H9 (cell line): ENCODE measurements at regions not wholly inside any gene's neighbourhood (a gene's known extent, or its start where the extent isn't known, plus 50 kb on each side); places are given as distances from the start of the nearest gene placed in this dataset.

ENCODE experiments used
- DNase-seq: peaks from one replicate; pipeline ENCODE4 v3.0.0-alpha.2; 2017
- H2AFZ ChIP-seq: one replicate; pipeline ENCODE4 v1.6.1; 2013; ENCODE audit warnings: mild to moderate bottlenecking, low read length, control low read depth, moderate library complexity
- H2AK5ac ChIP-seq: 2 replicates; pipeline ENCODE4 v1.6.1; 2013; ENCODE audit warnings: low read length, control low read depth, mixed read lengths; ENCODE audit not compliant: insufficient read length
- H2BK120ac ChIP-seq: one replicate; pipeline ENCODE4 v1.6.1; 2013; ENCODE audit warnings: low read depth, mild to moderate bottlenecking, low read length, control low read depth, inconsistent platforms; ENCODE audit not compliant: poor library complexity, severe bottlenecking
- H2BK12ac ChIP-seq: 2 replicates; pipeline ENCODE4 v1.6.1; 2013; ENCODE audit warnings: low read length, control low read depth, mixed read lengths, low read depth; ENCODE audit not compliant: insufficient read length
- H2BK15ac ChIP-seq: 2 replicates; pipeline ENCODE4 v1.6.1; 2013; ENCODE audit warnings: low read depth, low read length, control low read depth
- H2BK20ac ChIP-seq: one replicate; pipeline ENCODE4 v1.6.1; 2013; ENCODE audit warnings: low read depth, mild to moderate bottlenecking, low read length, control low read depth, inconsistent platforms; ENCODE audit not compliant: poor library complexity, severe bottlenecking
- H2BK5ac ChIP-seq: 2 replicates; pipeline ENCODE4 v1.6.1; 2013; ENCODE audit warnings: low read length, control low read depth, mixed read lengths; ENCODE audit not compliant: insufficient read length
- H3K14ac ChIP-seq: 2 replicates; pipeline ENCODE4 v1.6.1; 2013; ENCODE audit warnings: low read length, control low read depth; ENCODE audit not compliant: insufficient read depth
- H3K18ac ChIP-seq: 2 replicates; pipeline ENCODE4 v1.6.1; 2013; ENCODE audit warnings: low read depth, mild to moderate bottlenecking, mixed read lengths, low read length, control low read depth; ENCODE audit not compliant: insufficient read length
- H3K23ac ChIP-seq: 2 replicates; pipeline ENCODE4 v1.6.1; 2013; ENCODE audit warnings: low read length, control low read depth, mixed read lengths, low read depth; ENCODE audit not compliant: insufficient read length
- H3K23me2 ChIP-seq: 2 replicates; pipeline ENCODE4 v1.6.1; 2013; ENCODE audit warnings: low read depth, mild to moderate bottlenecking, mixed read lengths, low read length, control low read depth; ENCODE audit not compliant: insufficient read length, poor library complexity, severe bottlenecking
- H3K27ac ChIP-seq: 2 replicates; pipeline ENCODE4 v1.5.1; 2013; ENCODE audit warnings: low read length, control low read depth, mixed read lengths, low read depth; ENCODE audit not compliant: insufficient read length
- H3K27me3 ChIP-seq: 2 replicates; pipeline ENCODE4 v1.6.1; 2013; ENCODE audit warnings: low read length, control low read depth, inconsistent platforms; ENCODE audit not compliant: insufficient read depth
- H3K4ac ChIP-seq: 2 replicates; pipeline ENCODE4 v1.6.1; 2013; ENCODE audit warnings: low read depth, mild to moderate bottlenecking, control low read depth, inconsistent platforms, low read length, moderate library complexity
- H3K4me1 ChIP-seq: 2 replicates; pipeline ENCODE4 v1.6.1; 2013; ENCODE audit warnings: low read length, control low read depth, inconsistent platforms; ENCODE audit not compliant: insufficient read depth
- H3K4me2 ChIP-seq: 2 replicates; pipeline ENCODE4 v1.6.1; 2013; ENCODE audit warnings: low read length, control low read depth, mixed read lengths; ENCODE audit not compliant: insufficient read length, insufficient read depth
- H3K56ac ChIP-seq: 2 replicates; pipeline ENCODE4 v1.6.1; 2013; ENCODE audit warnings: low read depth, mild to moderate bottlenecking, mixed read lengths, low read length, control low read depth; ENCODE audit not compliant: insufficient read length
- H3K79me1 ChIP-seq: 2 replicates; pipeline ENCODE4 v1.6.1; 2013; ENCODE audit warnings: low read depth, mild to moderate bottlenecking, moderate library complexity, low read length, control low read depth, inconsistent platforms; ENCODE audit not compliant: insufficient read depth, poor library complexity, severe bottlenecking
- H3K79me2 ChIP-seq: 2 replicates; pipeline ENCODE4 v1.6.1; 2013; ENCODE audit warnings: low read length, control low read depth, inconsistent platforms; ENCODE audit not compliant: insufficient read depth
- H3K9ac ChIP-seq: 2 replicates; pipeline ENCODE4 v1.6.1; 2013; ENCODE audit warnings: low read length, control low read depth, mixed read lengths; ENCODE audit not compliant: insufficient read length; ENCODE audit errors: extremely low read depth
- H3K9me3 ChIP-seq: one replicate; pipeline ENCODE4 v1.6.1; 2013; ENCODE audit warnings: low read depth, low read length, inconsistent platforms; ENCODE audit not compliant: control insufficient read depth
- H3T11ph ChIP-seq: one replicate; pipeline ENCODE4 v1.6.1; 2013; ENCODE audit warnings: mild to moderate bottlenecking, low read length, control low read depth, inconsistent platforms
- H4K20me1 ChIP-seq: one replicate; pipeline ENCODE4 v1.6.1; 2013; ENCODE audit not compliant: control insufficient read depth, insufficient read length, insufficient read depth
- H4K5ac ChIP-seq: 2 replicates; pipeline ENCODE4 v1.6.1; 2013; ENCODE audit warnings: low read depth, mild to moderate bottlenecking, mixed read lengths, low read length, control low read depth; ENCODE audit not compliant: insufficient read length
- H4K8ac ChIP-seq: replicated peaks from 2 replicates; pipeline ENCODE4 v1.6.1; 2013; ENCODE audit warnings: low read length, control low read depth, mixed read lengths, low read depth; ENCODE audit not compliant: insufficient read length
- H4K91ac ChIP-seq: 2 replicates; pipeline ENCODE4 v1.6.1; 2013; ENCODE audit warnings: low read depth, mild to moderate bottlenecking, moderate library complexity, mixed read lengths, low read length, control low read depth; ENCODE audit not compliant: insufficient read length
- H3K27ac Mint-ChIP-seq, 3 experiments: 2 replicates in 2 of 3; 3 replicates in 1 of 3; pipeline ENCODE4 v1.8.0; 2020 to 2021; ENCODE audit warnings: mixed read lengths in 3 of 3, mild to moderate bottlenecking in 1 of 3, moderate library complexity in 1 of 3
- H3K27me3 Mint-ChIP-seq: 2 replicates; pipeline ENCODE4 v1.8.0; 2021; ENCODE audit warnings: low read depth, mild to moderate bottlenecking, moderate library complexity, mixed read lengths
- H3K36me3 Mint-ChIP-seq, 3 experiments: 2 replicates in 2 of 3; 3 replicates in 1 of 3; pipeline ENCODE4 v1.8.0; 2020 to 2021; ENCODE audit warnings: low read depth in 3 of 3, mixed read lengths in 3 of 3; ENCODE audit not compliant: insufficient read depth in 1 of 3
- H3K4me1 Mint-ChIP-seq, 2 experiments: 2 replicates each; pipeline ENCODE4 v1.8.0; 2020; ENCODE audit warnings: mixed read lengths in 2 of 2
- H3K4me3 Mint-ChIP-seq, 2 experiments: 2 replicates in 1 of 2; 3 replicates in 1 of 2; pipeline ENCODE4 v1.8.0; 2020 to 2021; ENCODE audit warnings: mild to moderate bottlenecking in 2 of 2, mixed read lengths in 2 of 2, moderate library complexity in 1 of 2
- H3K9me3 Mint-ChIP-seq, 2 experiments: 2 replicates in 1 of 2; 3 replicates in 1 of 2; pipeline ENCODE4 v1.8.0; 2020; ENCODE audit warnings: mild to moderate bottlenecking in 2 of 2, mixed read lengths in 2 of 2, moderate library complexity in 1 of 2
- TF ChIP-seq, protein P1 (sequence below): fragments of 200-600 bp; sonication (generic); conservative IDR thresholded peaks from 3 replicates; pipeline ENCODE4 v1.8.0; 2021; ENCODE audit warnings: antibody characterized with exemption, mild to moderate bottlenecking

DNA sequence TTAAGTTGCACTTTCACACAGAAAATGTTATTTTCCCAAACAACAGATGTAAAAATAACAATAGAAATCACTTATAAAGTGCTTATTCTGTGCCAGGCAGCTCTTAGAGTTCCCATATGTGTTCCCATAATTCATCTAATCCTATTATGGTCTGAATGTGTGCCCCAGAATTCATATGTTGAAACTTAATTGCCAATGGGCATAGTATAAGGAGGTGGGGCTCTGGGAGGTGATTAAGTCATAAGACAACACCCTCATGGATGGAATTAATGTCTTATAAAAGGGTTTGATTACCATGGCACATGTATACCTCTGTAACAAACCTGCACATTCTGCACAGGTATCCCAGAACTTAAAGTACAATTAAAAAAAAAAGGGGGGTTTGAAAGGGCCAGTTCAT, 92.7 kb downstream of the FZD1 start:
- Histone ChIP-seq H3K79me1 (no peaks in the 10 kb centered on the region), H3K79me2 (no peaks in the 10 kb centered on the region), H3K23ac (no peak overlapping the region), H4K20me1 (no peaks in the 10 kb centered on the region), H4K8ac (no peak overlapping the region), H2BK5ac (no peak overlapping the region), H2BK15ac (no peak overlapping the region), H4K91ac (no peak overlapping the region), H2BK12ac (no peak overlapping the region), H2AFZ (no peak overlapping the region), H4K5ac (no peak overlapping the region), H3K23me2 (no peaks in the 10 kb centered on the region), H3K56ac (no peak overlapping the region), H3K4me2 (no peak overlapping the region), H2BK20ac (no peak overlapping the region), H2BK120ac (no peak overlapping the region), H3K18ac (no peak overlapping the region), H3K4ac (no peak overlapping the region), H3K9me3 (no peaks in the 10 kb centered on the region), H3K14ac (no peak overlapping the region), H2AK5ac (no peak overlapping the region), H3K27ac (no peak overlapping the region), H3K27me3 (peaks cover 50% of the 10 kb centered on the region), H3T11ph (no peak overlapping the region), H3K4me1 (no peaks in the 10 kb centered on the region), H3K9ac (no peak overlapping the region)
- Mint-ChIP-seq H3K9me3 (peaks cover 0 to 2% of the 10 kb centered on the region in 2 experiments; a peak in 1 of 5 replicates), H3K27me3 (peaks cover 99% of the 10 kb centered on the region), H3K27ac (no peak overlapping the region), H3K4me3 (no peak overlapping the region), H3K36me3 (no peaks in the 10 kb centered on the region; a peak in 1 of 7 replicates), H3K4me1 (peaks cover 21 to 38% of the 10 kb centered on the region in 2 experiments)
- no peak for DNase-seq
- TF ChIP-seq, protein P1, sequence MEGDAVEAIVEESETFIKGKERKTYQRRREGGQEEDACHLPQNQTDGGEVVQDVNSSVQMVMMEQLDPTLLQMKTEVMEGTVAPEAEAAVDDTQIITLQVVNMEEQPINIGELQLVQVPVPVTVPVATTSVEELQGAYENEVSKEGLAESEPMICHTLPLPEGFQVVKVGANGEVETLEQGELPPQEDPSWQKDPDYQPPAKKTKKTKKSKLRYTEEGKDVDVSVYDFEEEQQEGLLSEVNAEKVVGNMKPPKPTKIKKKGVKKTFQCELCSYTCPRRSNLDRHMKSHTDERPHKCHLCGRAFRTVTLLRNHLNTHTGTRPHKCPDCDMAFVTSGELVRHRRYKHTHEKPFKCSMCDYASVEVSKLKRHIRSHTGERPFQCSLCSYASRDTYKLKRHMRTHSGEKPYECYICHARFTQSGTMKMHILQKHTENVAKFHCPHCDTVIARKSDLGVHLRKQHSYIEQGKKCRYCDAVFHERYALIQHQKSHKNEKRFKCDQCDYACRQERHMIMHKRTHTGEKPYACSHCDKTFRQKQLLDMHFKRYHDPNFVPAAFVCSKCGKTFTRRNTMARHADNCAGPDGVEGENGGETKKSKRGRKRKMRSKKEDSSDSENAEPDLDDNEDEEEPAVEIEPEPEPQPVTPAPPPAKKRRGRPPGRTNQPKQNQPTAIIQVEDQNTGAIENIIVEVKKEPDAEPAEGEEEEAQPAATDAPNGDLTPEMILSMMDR, result no peak
